K562 (cell line): ENCODE measurements at regions not wholly inside any gene's neighbourhood (a gene's known extent, or its start where the extent isn't known, plus 50 kb on each side); places are given as distances from the start of the nearest gene placed in this dataset.

ENCODE experiments used
- HDAC1 ChIP-seq, 2 experiments: fragments of 450-650 bp; IDR thresholded peaks; 2 replicates each; pipeline ENCODE4 v1.6.1; 2016 to 2017; ENCODE audit warnings: inconsistent platforms in 1 of 2, mild to moderate bottlenecking in 1 of 2, moderate library complexity in 1 of 2
- TF ChIP-seq, protein P1 (sequence below): fragments of 200-600 bp; sonication (generic); IDR thresholded peaks from one replicate; pipeline ENCODE4 v1.6.1; 2012; ENCODE audit warnings: mild to moderate bottlenecking, low read depth, low read length, inconsistent platforms

DNA sequence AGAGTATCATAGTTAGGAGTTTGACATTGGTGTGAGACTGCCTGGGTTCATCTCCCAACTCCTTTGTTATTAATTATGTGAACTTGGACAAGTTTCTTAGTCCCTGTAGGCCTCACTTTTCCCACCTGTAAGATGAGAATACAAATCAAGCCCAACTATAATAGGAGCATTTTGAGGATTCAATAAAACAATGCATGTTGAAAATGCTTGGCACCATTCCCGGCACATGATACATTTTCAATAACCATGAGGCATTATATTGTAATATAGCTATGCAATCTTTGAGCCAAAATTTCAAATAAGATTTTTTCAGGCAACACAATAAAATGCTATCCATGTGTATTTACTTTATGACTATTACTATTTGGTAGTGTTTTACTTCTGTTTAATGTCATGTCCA, 229.0 kb upstream of the SP4 start (continued):
- TF ChIP-seq, protein P1, sequence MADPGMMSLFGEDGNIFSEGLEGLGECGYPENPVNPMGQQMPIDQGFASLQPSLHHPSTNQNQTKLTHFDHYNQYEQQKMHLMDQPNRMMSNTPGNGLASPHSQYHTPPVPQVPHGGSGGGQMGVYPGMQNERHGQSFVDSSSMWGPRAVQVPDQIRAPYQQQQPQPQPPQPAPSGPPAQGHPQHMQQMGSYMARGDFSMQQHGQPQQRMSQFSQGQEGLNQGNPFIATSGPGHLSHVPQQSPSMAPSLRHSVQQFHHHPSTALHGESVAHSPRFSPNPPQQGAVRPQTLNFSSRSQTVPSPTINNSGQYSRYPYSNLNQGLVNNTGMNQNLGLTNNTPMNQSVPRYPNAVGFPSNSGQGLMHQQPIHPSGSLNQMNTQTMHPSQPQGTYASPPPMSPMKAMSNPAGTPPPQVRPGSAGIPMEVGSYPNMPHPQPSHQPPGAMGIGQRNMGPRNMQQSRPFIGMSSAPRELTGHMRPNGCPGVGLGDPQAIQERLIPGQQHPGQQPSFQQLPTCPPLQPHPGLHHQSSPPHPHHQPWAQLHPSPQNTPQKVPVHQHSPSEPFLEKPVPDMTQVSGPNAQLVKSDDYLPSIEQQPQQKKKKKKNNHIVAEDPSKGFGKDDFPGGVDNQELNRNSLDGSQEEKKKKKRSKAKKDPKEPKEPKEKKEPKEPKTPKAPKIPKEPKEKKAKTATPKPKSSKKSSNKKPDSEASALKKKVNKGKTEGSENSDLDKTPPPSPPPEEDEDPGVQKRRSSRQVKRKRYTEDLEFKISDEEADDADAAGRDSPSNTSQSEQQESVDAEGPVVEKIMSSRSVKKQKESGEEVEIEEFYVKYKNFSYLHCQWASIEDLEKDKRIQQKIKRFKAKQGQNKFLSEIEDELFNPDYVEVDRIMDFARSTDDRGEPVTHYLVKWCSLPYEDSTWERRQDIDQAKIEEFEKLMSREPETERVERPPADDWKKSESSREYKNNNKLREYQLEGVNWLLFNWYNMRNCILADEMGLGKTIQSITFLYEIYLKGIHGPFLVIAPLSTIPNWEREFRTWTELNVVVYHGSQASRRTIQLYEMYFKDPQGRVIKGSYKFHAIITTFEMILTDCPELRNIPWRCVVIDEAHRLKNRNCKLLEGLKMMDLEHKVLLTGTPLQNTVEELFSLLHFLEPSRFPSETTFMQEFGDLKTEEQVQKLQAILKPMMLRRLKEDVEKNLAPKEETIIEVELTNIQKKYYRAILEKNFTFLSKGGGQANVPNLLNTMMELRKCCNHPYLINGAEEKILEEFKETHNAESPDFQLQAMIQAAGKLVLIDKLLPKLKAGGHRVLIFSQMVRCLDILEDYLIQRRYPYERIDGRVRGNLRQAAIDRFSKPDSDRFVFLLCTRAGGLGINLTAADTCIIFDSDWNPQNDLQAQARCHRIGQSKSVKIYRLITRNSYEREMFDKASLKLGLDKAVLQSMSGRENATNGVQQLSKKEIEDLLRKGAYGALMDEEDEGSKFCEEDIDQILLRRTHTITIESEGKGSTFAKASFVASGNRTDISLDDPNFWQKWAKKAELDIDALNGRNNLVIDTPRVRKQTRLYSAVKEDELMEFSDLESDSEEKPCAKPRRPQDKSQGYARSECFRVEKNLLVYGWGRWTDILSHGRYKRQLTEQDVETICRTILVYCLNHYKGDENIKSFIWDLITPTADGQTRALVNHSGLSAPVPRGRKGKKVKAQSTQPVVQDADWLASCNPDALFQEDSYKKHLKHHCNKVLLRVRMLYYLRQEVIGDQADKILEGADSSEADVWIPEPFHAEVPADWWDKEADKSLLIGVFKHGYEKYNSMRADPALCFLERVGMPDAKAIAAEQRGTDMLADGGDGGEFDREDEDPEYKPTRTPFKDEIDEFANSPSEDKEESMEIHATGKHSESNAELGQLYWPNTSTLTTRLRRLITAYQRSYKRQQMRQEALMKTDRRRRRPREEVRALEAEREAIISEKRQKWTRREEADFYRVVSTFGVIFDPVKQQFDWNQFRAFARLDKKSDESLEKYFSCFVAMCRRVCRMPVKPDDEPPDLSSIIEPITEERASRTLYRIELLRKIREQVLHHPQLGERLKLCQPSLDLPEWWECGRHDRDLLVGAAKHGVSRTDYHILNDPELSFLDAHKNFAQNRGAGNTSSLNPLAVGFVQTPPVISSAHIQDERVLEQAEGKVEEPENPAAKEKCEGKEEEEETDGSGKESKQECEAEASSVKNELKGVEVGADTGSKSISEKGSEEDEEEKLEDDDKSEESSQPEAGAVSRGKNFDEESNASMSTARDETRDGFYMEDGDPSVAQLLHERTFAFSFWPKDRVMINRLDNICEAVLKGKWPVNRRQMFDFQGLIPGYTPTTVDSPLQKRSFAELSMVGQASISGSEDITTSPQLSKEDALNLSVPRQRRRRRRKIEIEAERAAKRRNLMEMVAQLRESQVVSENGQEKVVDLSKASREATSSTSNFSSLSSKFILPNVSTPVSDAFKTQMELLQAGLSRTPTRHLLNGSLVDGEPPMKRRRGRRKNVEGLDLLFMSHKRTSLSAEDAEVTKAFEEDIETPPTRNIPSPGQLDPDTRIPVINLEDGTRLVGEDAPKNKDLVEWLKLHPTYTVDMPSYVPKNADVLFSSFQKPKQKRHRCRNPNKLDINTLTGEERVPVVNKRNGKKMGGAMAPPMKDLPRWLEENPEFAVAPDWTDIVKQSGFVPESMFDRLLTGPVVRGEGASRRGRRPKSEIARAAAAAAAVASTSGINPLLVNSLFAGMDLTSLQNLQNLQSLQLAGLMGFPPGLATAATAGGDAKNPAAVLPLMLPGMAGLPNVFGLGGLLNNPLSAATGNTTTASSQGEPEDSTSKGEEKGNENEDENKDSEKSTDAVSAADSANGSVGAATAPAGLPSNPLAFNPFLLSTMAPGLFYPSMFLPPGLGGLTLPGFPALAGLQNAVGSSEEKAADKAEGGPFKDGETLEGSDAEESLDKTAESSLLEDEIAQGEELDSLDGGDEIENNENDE = no peak
- no peak for TF ChIP-seq HDAC1 (IDR thresholded peaks at IDR 0.05)
- TF ChIP-seq, all 486 proteins: peak for 0
